ENCODE measurements at regions not wholly inside any gene's neighbourhood (a gene's known extent, or its start where the extent isn't known, plus 50 kb on each side); places are given as distances from the start of the nearest gene placed in this dataset.
"Not testable (repeated sequence)": the region's sequence is repeated elsewhere in the genome, so short reads cannot be mapped to it uniquely, and the experiment has no call there.

DNA sequence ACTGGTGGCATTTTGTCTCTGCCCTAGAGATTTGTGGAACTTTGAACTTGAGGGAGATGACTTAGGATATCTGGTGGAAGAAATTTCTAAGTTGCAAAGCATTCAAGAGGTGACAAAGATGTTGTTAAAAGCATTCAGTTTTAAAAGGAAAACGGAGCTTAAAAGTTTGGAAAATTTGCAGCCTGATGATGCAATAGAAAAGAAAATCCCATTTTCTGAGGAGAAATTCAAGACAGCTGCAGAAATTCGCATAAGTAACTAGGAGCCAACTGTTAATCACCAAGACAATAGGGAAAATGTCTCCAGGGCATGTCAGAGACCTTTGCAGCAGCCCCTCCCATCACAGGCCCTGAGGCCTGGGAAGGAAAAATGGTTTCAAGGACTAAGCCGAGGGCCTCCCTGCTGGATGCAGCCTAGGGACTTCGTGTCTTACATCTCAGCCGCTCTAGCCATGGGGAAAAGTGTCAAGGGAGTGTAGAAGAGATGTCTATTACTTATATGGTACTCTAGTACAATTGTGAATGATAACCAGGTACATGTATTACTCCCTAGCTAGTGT is 663.0 kb upstream of the CBLB start:
- not testable (repeated sequence) for H4K91ac ChIP-seq (ENCODE audit: low read depth, low read length); H3K18ac ChIP-seq (ENCODE audit: low read length); H3K27ac ChIP-seq (ENCODE audit: low read depth, low read length); H4K8ac ChIP-seq (ENCODE audit: low read depth, low read length); H3K9me3 ChIP-seq (ENCODE audit: insufficient read depth, low read depth, low read length); H3K23ac ChIP-seq (ENCODE audit: low read length); H3K14ac ChIP-seq (ENCODE audit: low read length); H2BK5ac ChIP-seq (ENCODE audit: low read depth, low read length, poor library complexity); H3K79me1 ChIP-seq (ENCODE audit: low read length); H3K4me3 ChIP-seq (ENCODE audit: low read depth, low read length); H3K36me3 ChIP-seq (ENCODE audit: control insufficient read depth in 1 of 2, insufficient read depth in 2 of 2, low read length in 2 of 2); H3K4me2 ChIP-seq (ENCODE audit: low read length); H3K27me3 ChIP-seq (ENCODE audit: insufficient read depth, low read length); H4K12ac ChIP-seq (ENCODE audit: low read depth, low read length); H2BK12ac ChIP-seq (ENCODE audit: low read length); H3K79me2 ChIP-seq (ENCODE audit: control insufficient read depth, insufficient read depth, low read length, poor library complexity); H2AK5ac ChIP-seq (ENCODE audit: low read length); H2AFZ ChIP-seq (ENCODE audit: insufficient read depth, low read length, poor library complexity); H3K9ac ChIP-seq (ENCODE audit: low read length); H3K4me1 ChIP-seq (ENCODE audit: control insufficient read depth in 1 of 2, insufficient read depth in 2 of 2, low read length in 2 of 2); H2BK120ac ChIP-seq (ENCODE audit: insufficient read depth, low read length, poor library complexity); H3K4ac ChIP-seq (ENCODE audit: low read depth, low read length)
- no CpG with 5 or more reads among the region's 5 CpGs for WGBS (ENCODE audit: extremely low coverage, insufficient coverage, insufficient read length)
- DNase-seq, result peak in 1 of 2 donors; percentile 56

DNA sequence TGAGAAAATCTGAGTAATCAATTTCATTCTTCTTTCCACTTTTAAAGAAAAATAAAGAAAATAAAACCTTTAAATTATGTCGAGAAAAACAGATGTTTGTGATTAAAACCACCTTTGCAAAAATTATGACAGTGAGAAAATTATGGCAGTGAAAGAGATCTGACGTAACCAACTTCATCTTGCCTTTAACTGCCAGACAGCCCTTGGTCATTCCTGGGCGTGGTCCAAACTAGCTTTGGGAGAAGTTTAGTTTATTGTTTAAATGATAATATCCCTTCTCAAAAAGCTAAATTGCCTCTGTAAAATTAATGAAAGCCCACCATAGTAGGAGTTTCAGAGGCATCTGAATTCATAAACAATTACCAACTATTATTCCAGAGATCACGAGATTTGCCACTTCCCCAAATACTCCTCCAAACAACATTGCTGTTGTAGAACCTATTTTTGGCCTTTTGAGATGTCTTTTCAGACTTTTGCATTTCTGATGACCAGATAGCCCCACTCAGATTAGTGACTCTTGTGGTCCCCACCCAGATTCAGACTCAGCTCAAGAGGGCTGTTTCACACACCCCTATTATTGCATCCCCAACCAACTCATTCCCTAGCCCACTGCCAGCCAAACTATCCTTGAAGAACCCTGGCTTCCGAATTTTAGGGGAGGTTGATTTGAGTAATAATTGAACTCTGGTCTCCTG is 664.4 kb upstream of the CBLB start:
- Histone ChIP-seq H4K12ac (ENCODE audit: low read depth, low read length) (no peak overlapping the region), H3K4me1 (ENCODE audit: control insufficient read depth in 1 of 2, insufficient read depth in 2 of 2, low read length in 2 of 2) (no peaks in the 10 kb centered on the region), H3K4me2 (ENCODE audit: low read length) (no peak overlapping the region), H3K14ac (ENCODE audit: low read length) (no peak overlapping the region), H2AK5ac (ENCODE audit: low read length) (no peak overlapping the region), H3K27me3 (ENCODE audit: insufficient read depth, low read length) (no peaks in the 10 kb centered on the region), H4K8ac (ENCODE audit: low read depth, low read length) (no peak overlapping the region), H3K36me3 (ENCODE audit: control insufficient read depth in 1 of 2, insufficient read depth in 2 of 2, low read length in 2 of 2) (no peaks in the 10 kb centered on the region), H3K4ac (ENCODE audit: low read depth, low read length) (no peak overlapping the region), H3K79me1 (ENCODE audit: low read length) (no peaks in the 10 kb centered on the region), H3K9me3 (ENCODE audit: insufficient read depth, low read depth, low read length) (no peaks in the 10 kb centered on the region), H4K91ac (ENCODE audit: low read depth, low read length) (no peak overlapping the region), H2BK5ac (ENCODE audit: low read depth, low read length, poor library complexity) (no peak overlapping the region), H3K27ac (ENCODE audit: low read depth, low read length) (no peak overlapping the region), H2BK120ac (ENCODE audit: insufficient read depth, low read length, poor library complexity) (no peak overlapping the region), H3K79me2 (ENCODE audit: control insufficient read depth, insufficient read depth, low read length, poor library complexity) (no peaks in the 10 kb centered on the region), H3K9ac (ENCODE audit: low read length) (no peak overlapping the region), H3K23ac (ENCODE audit: low read length) (no peak overlapping the region), H3K4me3 (ENCODE audit: low read depth, low read length) (no peak overlapping the region), H2AFZ (ENCODE audit: insufficient read depth, low read length, poor library complexity) (no peak overlapping the region), H2BK12ac (ENCODE audit: low read length) (no peak overlapping the region), H3K18ac (ENCODE audit: low read length) (no peak overlapping the region)
- WGBS (ENCODE audit: extremely low coverage, insufficient coverage, insufficient read length), result no CpG with 5 or more reads among the region's 5 CpGs
- DNase-seq, result no peak

DNA sequence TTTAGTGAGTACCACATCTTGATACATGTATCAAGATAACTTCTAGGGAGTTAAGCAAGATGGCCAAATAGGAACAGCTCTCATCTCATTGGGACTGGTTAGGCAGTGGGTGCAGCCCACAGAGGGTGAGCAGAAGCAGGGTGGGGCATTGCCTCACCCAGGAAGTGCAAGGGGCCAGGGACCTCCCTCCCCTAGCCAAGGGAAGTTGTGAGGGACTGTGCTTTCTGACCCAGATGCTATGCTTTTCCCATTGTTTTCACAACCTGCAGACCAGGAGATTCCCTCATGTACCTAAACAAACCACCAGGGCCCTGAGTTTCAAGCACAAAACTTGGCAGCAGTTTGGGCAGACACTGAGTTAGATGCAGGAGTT is 665.0 kb upstream of the CBLB start:
- Histone ChIP-seq H3K14ac (ENCODE audit: low read length) (no peak overlapping the region), H4K12ac (ENCODE audit: low read depth, low read length) (no peak overlapping the region), H2BK12ac (ENCODE audit: low read length) (no peak overlapping the region), H3K27ac (ENCODE audit: low read depth, low read length) (no peak overlapping the region), H3K4ac (ENCODE audit: low read depth, low read length) (no peak overlapping the region), H4K91ac (ENCODE audit: low read depth, low read length) (no peak overlapping the region), H3K9me3 (ENCODE audit: insufficient read depth, low read depth, low read length) (no peaks in the 10 kb centered on the region), H2BK5ac (ENCODE audit: low read depth, low read length, poor library complexity) (no peak overlapping the region), H3K36me3 (ENCODE audit: control insufficient read depth in 1 of 2, insufficient read depth in 2 of 2, low read length in 2 of 2) (no peaks in the 10 kb centered on the region), H3K27me3 (ENCODE audit: insufficient read depth, low read length) (no peaks in the 10 kb centered on the region), H3K4me3 (ENCODE audit: low read depth, low read length) (no peak overlapping the region), H3K23ac (ENCODE audit: low read length) (no peak overlapping the region), H3K79me2 (ENCODE audit: control insufficient read depth, insufficient read depth, low read length, poor library complexity) (no peaks in the 10 kb centered on the region), H2AK5ac (ENCODE audit: low read length) (no peak overlapping the region), H3K4me2 (ENCODE audit: low read length) (no peak overlapping the region), H3K79me1 (ENCODE audit: low read length) (no peaks in the 10 kb centered on the region), H3K9ac (ENCODE audit: low read length) (no peak overlapping the region), H2BK120ac (ENCODE audit: insufficient read depth, low read length, poor library complexity) (no peak overlapping the region), H4K8ac (ENCODE audit: low read depth, low read length) (no peak overlapping the region), H2AFZ (ENCODE audit: insufficient read depth, low read length, poor library complexity) (no peak overlapping the region), H3K18ac (ENCODE audit: low read length) (no peak overlapping the region), H3K4me1 (ENCODE audit: control insufficient read depth in 1 of 2, insufficient read depth in 2 of 2, low read length in 2 of 2) (no peaks in the 10 kb centered on the region)
- DNase-seq, result no peak

DNA sequence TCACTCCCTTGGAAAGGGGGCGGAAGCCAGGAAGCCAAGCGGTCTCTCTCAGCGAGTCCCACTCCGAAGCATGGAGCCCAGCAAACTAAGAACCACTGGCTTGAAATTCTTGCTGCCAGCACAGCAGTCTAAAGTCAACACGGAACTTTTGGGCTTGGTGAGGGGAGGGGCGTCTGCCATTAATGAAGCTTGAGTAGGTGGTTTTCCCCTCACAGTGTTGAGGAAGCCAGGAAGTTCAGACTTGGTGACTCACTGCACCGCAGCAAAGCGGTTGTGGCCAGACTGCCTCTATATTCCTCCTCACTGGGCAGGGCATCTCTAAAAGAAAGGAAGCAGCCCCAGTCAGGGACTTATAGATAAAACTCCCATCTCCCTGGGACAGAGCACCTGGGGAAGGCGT is 665.4 kb upstream of the CBLB start:
- no peaks in the 10 kb centered on the region for H3K79me1 ChIP-seq (ENCODE audit: low read length)
- H3K23ac ChIP-seq (ENCODE audit: low read length), result no peak overlapping the region
- no peak overlapping the region for H2BK120ac ChIP-seq (ENCODE audit: insufficient read depth, low read length, poor library complexity)
- no peak overlapping the region for H3K9ac ChIP-seq (ENCODE audit: low read length)
- H3K18ac ChIP-seq (ENCODE audit: low read length), result no peak overlapping the region
- no peaks in the 10 kb centered on the region for H3K27me3 ChIP-seq (ENCODE audit: insufficient read depth, low read length)
- H3K27ac ChIP-seq (ENCODE audit: low read depth, low read length), result no peak overlapping the region
- no peak overlapping the region for H4K12ac ChIP-seq (ENCODE audit: low read depth, low read length)
- no peak overlapping the region for H2AK5ac ChIP-seq (ENCODE audit: low read length)
- no peak overlapping the region for H3K4ac ChIP-seq (ENCODE audit: low read depth, low read length)
- no peak overlapping the region for H3K14ac ChIP-seq (ENCODE audit: low read length)
- H2BK5ac ChIP-seq (ENCODE audit: low read depth, low read length, poor library complexity), result no peak overlapping the region
- DNase-seq, result no peak
- no peak overlapping the region for H2AFZ ChIP-seq (ENCODE audit: insufficient read depth, low read length, poor library complexity)
- no peak overlapping the region for H4K91ac ChIP-seq (ENCODE audit: low read depth, low read length)
- no peak overlapping the region for H3K4me2 ChIP-seq (ENCODE audit: low read length)
- H2BK12ac ChIP-seq (ENCODE audit: low read length), result no peak overlapping the region
- no peaks in the 10 kb centered on the region for H3K79me2 ChIP-seq (ENCODE audit: control insufficient read depth, insufficient read depth, low read length, poor library complexity)
- WGBS (ENCODE audit: extremely low coverage, insufficient coverage, insufficient read length), result no CpG with 5 or more reads among the region's 9 CpGs
- no peak overlapping the region for H3K4me3 ChIP-seq (ENCODE audit: low read depth, low read length)
- H3K36me3 ChIP-seq (ENCODE audit: control insufficient read depth in 1 of 2, insufficient read depth in 2 of 2, low read length in 2 of 2), result no peaks in the 10 kb centered on the region
- H3K4me1 ChIP-seq (ENCODE audit: control insufficient read depth in 1 of 2, insufficient read depth in 2 of 2, low read length in 2 of 2), result no peaks in the 10 kb centered on the region
- H3K9me3 ChIP-seq (ENCODE audit: insufficient read depth, low read depth, low read length), result no peaks in the 10 kb centered on the region
- H4K8ac ChIP-seq (ENCODE audit: low read depth, low read length), result no peak overlapping the region

Measured in trophoblast cell (in vitro differentiated cells and primary cell).